HG03135 (cell line): ENCODE measurements at regions not wholly inside any gene's neighbourhood (a gene's known extent, or its start where the extent isn't known, plus 50 kb on each side); places are given as distances from the start of the nearest gene placed in this dataset.

Experiments used
- ATAC-seq: cut with Tn5 transposase; IDR thresholded peaks from one replicate; pipeline ENCODE4 v1.9.1; 2021; ENCODE audit warnings: mild to moderate bottlenecking, moderate library complexity; ENCODE audit not compliant: unreplicated experiment

DNA sequence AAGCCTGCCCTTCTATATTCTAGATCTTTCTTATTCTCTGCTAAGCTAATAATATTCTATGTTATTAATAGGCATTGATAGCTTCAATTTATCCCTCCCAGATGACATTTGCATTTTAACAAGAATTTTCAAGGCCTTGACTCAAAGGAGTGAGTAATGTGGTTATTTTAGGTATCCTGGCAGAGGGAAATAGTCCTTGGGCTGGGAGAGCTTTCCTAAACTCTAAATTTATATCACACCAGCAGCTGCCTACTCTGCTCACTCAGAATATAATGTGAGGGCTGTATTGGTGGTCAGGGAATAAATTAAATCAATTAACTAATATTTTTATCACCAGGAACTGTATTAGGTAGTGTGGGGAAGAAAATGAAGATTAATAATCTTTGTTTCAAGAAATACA, 74.8 kb upstream of the ADAM23 start:
- no peak for ATAC-seq

DNA sequence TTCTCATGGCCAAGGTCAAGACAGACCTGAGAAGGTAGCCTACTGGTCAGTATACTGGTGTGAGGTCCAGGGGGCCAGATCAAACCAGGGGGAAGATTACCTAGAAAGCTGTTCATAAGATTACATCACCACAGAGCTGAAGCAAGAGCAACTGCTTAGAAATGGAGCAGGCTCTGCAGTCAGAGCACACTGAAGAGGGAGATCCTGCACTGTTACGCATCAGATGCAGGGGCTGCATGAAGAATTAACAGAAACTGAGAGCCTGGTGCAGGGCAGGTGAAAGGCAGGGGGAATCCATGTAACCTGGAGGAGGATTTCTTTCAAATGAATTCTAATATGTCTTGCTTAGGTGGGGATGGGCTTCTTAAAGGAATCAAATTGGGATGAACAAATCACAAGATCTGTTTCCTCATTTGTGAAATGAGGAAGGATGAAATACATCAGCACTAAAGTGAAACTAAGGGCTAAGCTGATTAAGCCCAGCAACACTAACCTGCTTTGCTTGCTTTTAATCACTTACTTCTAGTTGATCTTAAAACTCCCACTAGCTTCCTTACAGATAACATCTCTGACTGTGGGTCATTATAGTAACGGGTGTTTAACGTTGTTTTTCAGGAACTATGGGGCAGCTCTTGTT, 74.3 kb upstream of the ADAM23 start:
- ATAC-seq = no peak

DNA sequence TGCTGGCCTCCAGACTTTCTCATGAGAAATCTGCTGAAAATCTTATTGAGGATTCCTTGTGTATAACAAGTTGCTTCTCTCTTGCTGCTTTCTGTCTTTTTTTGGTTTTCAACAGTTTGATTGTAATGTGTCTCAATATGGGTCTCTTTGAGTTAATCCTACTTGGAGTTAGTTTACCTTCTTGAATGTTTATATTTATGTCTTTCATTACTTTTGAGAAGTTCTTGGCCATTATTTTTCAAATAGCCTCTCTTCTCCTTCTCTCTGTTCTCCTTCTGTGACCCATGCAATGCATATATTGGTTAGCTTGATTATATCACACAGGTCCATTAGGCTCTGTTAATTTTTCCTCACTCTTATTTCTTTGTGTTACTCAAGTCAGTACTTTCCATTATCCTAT, 67.4 kb upstream of the ADAM23 start:
- no peak for ATAC-seq

DNA sequence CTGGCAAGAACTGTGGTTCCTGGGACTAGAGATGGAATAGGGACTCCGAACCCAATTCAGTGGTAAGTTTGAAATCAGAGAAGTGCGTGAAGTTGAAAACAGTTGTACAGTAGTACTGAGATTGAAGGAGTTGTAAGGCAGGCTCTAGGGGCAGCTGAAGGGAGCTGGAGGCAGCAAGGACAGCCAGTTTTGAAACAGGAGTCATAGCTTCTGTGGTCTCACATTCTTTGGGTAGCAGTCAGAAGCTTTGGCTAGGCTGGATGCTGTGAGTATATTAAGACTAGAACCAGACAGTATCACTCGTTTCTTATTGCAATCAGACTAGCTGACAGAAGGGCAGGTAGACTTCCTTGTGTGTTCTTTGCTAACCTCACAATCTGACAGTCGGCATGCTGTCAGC, 64.5 kb upstream of the ADAM23 start:
- no peak for ATAC-seq

DNA sequence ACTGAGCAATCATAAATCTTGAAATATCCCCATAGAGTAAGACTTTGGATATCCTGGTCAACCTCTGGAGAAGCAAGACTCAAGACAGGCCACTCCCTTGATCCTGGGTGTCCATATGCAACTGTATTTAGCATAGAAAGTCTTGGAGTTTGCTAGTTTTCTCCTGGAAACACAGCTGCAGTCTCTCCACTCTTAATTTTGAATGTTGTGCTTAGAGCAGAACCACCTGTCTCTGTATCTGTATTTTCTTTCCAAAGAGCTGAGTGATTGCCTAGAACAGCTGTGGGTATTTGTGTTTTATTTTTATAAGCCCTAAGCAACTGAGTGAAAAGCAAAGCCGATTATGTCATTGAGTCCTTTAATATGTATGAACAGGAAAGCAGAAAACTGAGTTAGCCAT, 64.1 kb upstream of the ADAM23 start:
- ATAC-seq = no peak

DNA sequence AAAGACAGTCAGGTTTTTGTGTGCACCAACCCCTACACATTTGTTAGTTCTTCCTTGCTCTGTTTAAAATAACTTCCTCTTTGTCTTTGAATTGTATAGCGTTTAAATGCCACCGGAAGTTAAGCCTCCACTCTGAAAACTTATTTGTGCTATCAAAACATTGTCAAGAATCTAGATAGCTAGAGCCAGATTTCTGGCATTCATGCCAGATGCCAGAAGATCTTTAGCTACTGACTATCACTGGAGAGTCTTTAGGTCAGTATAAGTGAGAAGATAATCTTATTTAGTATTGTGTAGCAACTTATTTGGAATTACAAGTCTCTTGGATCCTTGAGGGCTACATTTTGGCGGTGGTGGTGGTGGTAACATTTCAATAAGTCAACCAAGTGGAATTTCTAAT, 63.4 kb upstream of the ADAM23 start:
- no peak for ATAC-seq

DNA sequence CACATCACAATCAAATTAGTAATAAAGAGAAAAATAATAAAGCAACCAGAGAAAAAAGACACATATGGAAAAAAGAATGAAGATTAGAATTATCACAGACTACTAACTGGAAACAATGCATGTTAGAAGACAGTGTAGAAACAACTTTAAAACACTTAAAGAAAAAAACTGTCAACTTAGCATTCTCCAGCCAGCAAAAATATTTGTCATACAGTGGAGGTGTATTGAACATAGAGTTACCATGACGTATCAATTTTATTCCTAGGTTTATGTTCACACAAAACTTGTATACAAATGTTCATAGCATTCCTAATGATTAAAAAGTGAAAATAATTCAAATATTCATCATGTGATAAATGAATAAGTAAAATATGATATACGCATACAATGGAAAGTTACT, 61.5 kb upstream of the ADAM23 start:
- no peak for ATAC-seq

DNA sequence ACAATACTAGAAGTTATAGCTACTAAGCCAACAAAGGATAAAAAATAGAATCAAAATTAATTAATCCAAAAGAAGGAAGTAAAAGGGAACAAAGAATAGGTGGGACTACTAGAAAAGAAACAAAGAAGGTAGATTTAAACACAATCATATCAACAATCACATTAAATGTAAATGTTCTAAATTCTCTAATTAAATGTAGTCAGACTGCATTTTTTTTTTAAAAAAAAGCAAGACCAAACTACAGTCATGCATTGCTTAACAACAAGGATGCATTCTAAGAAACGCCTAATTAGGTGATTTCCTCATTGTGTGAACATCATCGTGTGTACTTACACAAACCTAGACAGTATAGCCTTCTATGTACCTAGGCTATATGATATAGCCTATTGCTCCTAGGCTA, 59.7 kb upstream of the ADAM23 start:
- ATAC-seq = no peak

DNA sequence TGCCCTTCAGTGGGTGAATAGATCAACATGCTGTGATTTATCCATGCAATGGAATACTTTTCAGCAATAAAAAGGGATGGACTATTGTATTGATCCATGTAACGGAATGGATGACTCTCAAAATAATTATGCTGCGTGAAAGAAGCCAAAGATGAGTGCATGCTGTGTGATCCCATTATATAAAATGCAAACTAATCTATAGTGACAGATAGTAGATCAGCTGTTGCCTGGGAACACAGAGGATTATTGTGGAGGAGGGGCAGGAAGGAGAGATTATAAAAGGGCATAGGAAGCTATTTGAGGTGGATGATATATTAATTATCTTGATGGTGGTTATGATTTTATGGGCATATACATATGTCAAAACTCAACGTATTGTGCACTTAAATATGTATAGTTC, 55.5 kb upstream of the ADAM23 start:
- ATAC-seq = no peak

DNA sequence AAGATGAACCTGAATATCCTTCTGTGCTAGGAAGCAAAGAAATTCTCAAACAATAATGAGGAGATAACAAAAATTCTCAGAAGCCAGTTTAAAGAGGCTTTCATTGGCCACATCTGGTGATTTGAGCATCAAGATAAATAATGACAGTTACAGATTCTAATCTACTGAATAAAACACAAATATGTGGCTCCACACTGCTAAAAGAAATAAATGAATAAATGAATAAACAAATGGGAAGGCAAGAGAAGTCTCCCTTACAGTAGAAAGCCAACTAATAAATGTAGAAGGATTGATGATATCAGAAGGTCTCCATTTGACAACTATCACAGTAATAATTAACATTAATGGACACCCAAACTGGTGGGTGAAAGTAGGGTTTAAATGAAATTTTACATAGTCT, 54.6 kb upstream of the ADAM23 start:
- no peak for ATAC-seq

DNA sequence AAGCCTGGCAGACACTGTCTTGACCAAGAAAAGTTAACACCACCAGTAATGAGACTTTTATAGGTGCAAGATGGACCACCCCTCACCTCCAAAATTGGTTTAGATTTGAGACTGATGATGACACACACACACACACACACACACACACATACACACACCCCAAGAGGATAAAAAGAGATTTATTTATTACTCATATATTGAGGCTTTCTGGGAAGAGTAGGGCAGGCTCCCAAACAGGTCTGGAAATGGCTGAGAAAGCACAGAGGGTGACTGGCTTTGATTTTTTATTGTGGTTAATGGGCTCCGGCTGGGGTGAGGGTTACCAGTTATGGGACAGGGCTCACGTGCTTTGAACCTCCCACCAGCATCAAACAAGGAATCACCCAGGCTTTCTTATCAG, 54.2 kb upstream of the ADAM23 start:
- ATAC-seq = no peak

DNA sequence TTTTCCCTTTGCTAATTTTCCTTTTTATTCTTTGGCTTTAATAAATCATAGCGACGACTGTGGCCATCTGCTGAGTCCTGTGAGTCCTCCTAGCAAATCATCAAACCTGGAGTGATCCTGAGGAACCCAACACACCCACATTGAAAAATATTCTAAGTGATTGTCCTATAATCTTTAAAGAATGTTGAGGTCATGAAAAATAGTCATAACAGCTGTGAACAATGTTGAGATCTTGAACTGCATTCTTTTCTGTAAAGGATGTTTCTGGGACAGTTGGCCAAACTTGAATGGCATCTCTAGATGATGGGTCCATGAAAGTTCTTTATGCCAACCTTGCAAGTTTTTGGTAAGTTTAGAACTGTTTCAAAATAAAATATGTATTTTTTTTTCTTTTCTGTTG, 53.2 kb upstream of the ADAM23 start:
- no peak for ATAC-seq

DNA sequence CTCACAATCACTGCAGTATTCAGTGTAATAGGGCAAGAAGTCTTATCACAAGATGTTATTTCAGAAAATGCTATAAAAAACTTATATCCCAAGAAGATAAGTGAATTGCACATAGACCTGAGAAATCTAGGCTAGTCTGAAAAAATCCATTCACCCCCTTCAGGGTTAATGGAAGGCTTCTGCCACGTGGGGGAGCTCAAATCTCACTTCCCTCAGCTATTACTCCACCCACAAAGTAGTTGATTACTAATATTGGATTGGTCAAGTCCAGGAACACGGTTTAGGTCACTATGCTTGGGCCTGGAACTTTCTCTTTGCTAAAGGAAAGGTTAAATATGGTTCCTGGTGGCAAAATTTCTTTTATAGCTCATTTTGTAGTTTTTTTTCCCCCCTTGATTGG, 51.2 kb upstream of the ADAM23 start:
- ATAC-seq = peak; percentile 96
